GM21528 (cell line): ENCODE measurements at regions not wholly inside any gene's neighbourhood (a gene's known extent, or its start where the extent isn't known, plus 50 kb on each side); places are given as distances from the start of the nearest gene placed in this dataset.

Source experiments
- ATAC-seq: cut with Tn5 transposase; IDR thresholded peaks from one replicate; pipeline ENCODE4 v1.9.1; 2021; ENCODE audit warnings: mild to moderate bottlenecking, moderate library complexity; ENCODE audit not compliant: unreplicated experiment, low FRiP score

DNA sequence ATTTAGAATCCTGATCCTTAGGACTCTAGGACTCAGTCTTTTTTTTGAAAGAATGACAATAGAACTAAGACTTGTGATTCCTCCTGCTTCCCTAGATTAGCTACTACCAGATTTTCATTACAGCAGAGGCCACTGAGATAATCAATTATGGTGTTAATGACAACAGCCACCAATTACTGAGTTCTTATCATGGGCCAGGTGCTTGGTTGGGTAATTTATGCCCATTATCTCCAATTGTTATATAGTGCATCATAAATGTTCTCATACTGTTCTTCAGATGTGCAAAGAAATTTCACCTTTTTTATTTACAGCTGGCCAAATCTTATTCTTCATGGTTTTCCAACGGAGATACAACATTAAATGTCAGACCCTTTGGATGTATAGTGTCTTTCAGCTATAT lies 162.9 kb upstream of the CMC1 start:
- no peak for ATAC-seq

DNA sequence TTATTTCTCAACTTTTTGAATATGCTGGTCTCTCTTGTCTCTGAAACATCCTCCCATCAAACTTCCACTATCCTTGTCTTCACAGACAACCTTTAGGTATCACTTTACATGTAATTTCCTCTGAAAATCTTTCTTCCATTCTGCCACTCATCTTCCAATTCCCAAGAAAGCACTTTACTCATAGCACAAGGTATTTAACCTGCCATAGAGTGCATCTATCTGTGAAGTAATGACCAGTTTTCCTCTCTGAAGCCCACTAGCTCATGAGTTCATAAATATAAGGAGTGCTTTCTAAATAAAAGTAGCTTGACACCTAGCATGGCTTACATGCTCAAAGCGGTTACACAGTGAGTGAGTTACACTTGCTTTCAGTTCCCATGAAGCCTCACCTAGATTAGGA lies 160.7 kb upstream of the CMC1 start:
- ATAC-seq: no peak

DNA sequence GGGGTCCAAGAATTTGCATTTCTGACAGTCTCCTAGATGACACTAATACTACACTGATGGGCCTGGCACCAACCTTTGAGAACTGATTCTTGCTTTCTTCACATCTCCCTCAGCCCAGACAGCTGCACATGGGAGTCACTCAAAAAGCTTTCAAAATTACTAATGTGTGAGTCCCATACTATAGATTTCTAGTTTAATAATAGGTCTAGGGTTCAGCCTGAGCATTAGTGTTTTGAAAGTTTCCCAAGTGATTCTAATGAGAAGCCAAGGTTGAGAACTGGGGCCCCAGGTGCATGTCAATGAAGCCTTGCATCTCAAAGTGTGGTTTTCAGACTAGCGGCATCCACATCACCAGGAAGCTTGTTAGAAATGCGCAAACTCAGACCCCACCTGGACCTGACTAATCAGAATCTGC lies 159.9 kb upstream of the CMC1 start:
- ATAC-seq: no peak

DNA sequence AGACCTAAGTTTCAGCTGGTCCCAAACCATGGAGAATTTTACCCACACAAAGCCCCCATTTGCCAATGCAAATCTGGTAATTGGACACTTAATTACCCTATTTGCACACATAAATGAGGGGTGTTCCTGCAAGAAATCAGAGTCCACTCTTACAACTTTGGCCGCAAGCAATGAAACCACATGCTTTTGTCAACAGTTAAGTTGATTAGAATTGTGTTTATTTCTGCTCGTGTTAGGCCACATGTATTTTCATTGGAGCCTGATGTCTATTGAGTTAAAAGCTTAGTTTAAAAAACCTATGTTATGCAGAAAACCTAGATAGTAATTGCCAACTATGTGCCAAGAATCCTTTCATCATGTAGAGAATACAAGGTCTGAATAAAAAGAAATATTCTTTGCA lies 153.8 kb upstream of the CMC1 start:
- no peak for ATAC-seq

DNA sequence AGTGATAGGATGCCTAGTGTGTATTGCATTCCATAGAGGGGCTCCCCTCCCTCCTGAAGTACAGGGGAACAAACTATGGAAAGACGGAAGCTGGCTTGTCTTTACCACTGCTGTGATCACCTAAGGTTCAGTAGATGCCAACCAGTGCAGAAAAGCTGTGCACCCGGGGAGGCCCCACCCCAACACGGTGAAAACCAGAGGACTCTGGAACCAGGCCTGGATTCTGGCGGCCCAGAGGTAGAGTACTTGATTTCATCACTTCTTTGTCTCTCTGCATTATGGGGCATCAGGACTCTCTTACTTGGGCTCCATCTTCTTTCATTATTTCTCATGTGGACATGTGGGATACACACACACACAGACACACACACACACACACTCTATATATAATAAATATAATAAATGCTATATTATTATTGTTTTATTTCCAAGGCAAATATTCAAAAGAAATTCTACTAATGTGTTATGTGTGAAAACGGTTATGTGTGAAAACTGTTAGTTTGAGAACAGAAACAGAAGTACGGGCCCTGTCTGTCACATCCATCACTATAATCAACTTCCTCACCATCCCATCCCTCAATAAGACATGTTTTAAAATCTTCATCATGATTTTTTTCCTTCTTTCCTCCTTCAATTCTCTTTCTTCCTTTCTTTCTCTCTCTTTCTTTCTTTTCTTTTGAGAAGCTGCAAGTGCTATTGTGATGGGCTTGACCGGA lies 152.4 kb upstream of the CMC1 start:
- ATAC-seq: no peak

DNA sequence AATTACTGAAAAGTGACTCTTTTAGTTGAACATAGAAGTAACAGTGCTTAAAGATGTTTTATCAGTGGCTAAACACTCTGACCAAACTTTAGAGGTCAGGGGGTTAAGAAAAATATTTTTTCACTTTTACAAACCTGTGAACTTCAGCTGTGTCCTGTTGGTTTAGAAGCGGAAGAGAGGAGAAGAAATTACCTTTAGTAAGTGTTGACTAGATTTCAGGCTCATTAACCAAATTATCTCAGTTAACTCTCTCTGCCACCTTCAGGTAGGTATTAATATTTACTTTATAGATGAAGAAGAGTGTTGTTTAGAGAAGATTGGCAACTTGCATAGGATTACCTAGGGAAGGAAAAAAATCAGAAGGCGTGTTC lies 151.9 kb upstream of the CMC1 start:
- ATAC-seq: no peak

DNA sequence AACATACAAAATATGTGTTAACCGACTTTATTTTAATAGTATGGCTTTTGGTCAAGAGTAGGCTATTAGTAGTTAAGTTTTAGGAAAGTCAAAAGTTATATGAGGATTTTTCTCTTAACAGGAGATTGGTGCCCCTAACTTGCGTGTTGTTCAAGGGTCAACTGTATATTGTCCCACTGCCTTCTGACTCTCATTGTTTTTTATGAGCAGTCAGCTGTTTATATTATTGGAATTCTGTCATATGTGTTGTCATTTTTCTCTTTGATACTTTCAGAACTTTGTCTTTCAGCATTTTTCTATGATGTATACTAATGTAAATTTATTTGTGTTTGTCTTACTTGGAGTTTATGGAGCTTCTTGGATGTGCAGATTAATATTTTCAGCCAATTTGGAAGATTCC lies 142.1 kb upstream of the CMC1 start:
- no peak for ATAC-seq

DNA sequence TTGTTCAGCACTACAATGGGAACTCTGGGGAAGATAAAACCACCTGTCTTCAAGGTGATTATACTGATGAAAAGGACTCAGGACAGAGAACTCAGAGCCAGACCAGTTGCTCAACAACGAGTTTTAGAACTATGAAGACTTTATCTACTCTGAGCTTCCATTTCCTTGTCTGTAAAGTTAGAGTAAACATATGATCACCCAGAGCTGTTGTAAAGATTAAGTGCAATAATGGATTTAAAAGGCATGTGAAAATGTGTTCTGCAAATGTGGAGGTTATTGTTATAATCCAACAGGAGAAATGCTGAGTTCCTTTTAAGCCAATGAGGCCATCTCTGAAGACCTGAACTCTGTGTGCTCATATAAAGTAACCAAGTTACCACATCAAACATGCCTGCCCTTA lies 139.7 kb upstream of the CMC1 start:
- ATAC-seq: no peak

DNA sequence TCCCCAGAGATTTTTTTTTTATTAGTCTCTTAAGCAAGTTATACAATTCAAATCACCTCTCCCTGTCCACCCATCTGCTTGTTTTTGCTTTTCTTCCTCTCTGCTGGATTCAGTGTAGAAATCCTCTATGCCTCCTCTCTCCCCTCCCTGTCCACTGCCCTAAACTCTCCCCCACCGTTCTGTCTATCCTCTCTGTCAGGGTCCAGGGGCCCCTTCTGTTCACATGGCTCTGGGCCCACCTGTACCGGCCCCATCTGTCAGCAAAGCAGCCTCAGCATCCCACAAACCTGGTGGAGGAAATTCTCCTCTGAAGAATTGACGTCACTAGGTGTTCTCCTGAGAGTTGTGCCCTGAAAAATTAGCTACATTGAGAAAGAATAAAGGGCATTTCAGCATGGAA lies 137.6 kb upstream of the CMC1 start:
- no peak for ATAC-seq

DNA sequence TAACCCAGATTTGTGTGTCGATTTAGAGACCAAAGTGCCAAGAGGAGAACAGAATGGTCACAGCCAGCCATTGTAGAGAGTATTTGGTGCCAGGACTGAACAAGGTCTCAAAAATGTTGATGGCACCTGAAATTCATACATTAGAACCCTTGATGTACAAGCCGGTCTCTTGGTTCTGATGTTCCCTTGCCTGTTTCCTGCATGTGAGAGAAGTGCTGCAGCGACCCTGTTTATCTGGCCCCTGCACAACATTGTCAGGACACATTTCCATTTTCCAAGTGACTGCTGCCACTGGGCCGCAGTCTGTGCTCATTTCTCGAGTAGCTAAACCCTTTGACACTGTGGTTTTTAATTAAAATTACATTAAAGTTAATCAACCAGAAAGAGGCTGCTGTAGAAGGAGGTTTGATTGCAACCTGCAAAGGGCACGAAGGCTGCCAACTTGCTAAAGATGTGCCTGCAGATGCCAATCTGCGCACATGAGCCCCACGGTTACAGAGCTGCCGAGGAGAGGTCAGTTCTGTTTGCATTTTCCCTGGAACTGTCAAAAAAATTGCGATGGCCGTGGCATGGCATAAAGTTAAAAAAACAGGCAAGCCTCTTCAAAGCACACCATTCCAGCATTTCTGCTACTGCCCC lies 136.4 kb upstream of the CMC1 start:
- no peak for ATAC-seq

DNA sequence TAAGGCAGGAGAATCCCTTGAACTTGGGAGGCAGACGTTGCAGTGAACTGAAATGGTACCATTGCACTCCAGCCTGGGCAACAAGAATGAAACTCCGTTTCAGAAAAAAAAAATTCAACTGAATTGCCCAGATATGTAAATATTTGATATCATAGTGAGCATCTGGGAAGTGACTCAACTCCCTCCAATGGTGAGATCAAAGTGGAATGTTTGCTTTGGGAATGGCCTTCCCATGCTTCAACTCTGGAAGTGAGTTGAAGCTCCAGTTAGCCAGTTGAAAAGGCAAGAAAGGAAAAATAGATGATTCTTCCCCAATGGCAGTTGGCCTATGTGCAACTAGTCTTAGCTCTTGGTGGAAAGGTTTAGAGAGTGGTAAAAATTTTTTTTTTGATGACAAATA lies 131.6 kb upstream of the CMC1 start:
- no peak for ATAC-seq

DNA sequence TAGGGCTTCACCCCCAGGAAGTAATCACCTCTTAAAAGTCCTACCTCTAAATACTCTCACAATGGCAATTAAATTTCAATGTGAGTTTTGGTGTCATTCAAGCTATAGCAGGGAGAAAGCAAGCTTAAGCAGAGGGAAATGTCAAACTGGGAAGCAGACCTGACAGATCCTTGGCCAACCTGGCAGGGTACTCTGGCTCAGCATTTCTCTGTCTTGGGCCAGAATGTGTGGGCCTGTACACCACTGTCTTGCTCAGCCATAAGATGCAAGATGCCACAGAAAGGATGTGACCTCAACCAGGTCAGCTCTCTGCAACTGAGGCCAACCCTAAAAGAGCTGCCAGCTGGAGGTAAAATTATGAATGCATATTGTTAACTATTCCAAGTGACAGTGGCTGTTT lies 130.6 kb upstream of the CMC1 start:
- no peak for ATAC-seq

DNA sequence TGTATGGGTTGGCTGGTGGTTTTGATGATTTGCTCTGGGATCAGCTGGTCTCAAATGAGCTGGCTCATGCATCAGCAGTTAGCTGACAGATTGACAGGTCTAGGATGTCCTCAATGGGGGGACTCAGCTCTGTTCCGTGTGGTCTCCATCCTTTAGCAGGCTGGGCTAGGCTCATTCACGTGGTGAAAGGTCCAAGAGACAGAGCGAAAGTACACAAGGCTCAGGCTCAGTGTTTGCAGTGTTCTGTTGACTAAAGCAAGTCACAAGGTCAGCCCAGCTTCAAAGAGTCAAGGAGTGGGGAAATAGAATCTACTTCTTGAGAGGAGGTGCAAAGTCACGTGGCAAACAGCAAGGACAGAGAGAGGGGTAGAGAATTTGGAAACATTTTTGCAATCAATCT lies 126.5 kb upstream of the CMC1 start:
- ATAC-seq: no peak

DNA sequence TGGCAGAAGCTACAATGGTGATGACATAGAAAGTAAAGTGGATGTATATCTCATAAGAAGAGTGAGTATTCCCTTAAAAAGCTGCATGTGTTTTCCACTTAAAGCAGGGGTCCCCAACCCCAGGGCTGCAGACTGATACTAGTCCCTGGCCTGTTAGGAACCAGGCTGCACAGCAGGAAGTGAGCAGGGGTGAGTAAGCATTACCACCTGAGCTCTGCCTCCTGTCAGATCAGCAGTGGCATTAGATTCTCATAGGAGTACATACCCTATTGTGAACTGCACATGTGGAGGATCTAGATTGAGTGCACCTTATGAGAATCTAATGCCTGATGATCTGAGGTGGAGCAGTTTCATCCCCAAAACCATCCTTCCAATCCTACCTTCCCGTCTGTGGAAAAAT lies 126.1 kb upstream of the CMC1 start:
- no peak for ATAC-seq

DNA sequence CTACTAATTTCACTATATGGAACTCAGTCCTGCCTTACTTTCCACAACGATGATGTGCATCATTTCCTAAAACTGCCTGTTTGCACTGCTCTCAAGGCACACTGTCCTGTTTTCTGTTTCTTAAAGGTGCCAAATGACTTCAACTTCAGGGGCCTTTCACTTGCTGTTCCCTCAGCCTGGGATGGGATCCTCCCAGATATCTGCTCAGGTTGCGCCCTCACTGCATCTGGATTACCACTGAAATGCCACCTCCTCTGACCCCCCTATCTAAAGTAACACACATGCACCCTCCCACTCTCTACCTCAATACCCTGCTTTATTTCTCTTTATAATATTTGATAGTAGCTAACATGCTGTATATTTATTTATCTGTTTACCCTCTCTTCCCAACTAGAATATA lies 123.8 kb upstream of the CMC1 start:
- ATAC-seq: no peak

DNA sequence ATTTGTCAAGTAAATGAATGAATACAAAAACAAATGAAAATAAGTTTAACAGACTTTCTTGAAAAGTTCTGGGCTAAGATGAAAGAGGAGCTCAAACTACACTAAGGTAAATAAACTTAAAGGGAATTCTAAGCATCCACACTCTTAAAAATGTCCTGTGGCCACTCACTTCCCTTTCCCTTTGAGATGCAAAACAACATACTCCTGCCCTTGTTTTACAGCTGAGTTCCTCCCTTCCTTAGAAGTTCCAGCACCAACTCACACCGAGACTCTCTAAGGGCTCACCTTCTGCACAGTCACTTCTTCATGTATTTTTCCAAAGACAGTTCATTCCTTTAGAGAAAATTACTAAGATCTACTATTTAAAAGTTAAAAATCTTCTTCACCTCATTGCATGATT lies 123.3 kb upstream of the CMC1 start:
- ATAC-seq: no peak

DNA sequence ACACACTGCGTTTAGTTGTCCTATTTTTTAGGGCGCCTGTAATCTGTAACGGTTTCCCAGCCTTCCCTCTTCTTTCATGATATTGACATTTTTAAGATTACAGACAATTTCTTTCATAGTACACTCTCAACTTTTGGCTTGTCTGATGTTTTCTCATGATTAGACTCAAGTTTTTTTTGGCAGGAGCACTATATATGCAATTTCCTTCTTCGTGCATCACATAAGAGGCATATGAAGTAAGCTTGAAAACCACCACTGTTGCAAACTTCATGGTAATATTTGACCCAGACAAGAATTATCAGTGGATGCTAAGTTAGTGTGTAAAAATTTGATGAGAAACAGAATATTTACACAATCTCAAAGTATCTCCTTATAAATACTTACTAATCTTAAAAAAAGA lies 119.2 kb upstream of the CMC1 start:
- ATAC-seq: no peak

DNA sequence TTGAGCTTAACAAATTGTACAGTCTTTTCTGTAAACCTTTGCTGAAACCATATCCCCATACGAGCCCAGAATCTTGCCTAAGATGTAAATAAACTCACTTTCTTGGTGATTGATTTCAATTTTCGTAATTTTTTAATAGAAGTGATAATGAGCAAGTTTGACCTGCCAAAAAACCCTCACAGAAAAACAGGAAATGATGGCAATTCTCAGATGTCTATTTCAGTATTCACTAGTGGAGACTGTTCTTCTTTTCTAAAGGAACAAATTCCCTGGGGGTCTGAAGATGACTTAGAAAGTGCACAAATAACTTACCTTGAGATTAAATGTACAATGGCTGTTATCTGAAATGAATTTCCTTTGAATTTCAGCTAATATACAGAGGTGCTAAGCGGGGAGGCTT lies 116.5 kb upstream of the CMC1 start:
- no peak for ATAC-seq

DNA sequence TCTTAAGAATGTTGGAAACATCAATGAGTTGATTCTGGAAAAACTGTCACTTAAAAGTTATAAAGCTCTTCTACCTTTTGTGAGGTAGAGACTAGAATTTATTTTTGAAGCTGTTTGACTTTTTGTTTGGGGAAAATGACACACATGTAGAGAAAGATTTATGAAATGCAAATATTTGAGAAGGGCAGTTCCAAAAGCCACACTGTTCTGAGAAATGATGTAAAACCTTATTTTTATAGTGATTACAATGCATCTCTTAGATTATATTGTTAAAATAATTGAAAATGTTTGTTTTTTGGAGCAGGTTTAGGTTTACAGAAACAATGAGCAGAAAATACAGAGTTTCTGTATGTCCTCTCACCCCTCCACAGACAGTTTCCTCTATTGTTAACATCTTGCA lies 116.1 kb upstream of the CMC1 start:
- no peak for ATAC-seq

DNA sequence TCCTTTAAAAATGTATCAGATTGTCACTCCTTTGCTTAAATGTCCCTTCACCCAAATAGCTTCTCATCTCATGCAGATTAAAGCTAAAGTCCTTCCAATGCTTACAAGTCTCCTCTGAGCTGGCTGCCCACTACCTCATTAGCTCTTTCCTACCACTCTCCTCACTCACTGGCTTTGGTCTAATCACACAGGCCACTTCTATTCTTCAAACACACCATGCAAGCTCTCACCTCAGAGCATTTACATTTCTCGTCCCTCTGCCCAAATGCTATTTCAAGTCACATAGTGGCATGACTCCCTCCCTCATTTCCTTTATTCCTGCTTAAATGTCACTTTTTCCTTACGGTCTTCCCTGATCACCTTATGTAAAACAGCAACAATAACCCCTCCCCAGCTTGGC lies 110.6 kb upstream of the CMC1 start:
- ATAC-seq: no peak

DNA sequence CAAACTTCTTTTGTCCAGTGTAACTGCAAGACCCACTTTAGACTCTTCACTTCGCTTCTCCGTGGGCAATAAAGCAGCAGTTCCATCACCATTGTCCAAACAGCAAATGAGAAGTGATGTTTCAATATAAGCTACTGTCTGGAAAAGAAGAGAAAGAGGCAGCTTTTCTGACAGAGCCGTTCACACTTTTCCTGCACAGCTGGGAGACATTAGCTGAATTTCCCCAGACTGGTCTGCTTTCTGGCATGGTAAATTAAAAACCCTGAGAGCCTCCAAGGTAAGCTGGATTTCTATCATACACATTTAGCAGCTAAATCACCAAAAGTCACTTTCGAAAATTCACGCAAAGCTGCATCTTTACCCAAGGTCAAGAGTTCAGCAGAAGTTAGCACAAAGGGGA lies 108.5 kb upstream of the CMC1 start:
- ATAC-seq: no peak

DNA sequence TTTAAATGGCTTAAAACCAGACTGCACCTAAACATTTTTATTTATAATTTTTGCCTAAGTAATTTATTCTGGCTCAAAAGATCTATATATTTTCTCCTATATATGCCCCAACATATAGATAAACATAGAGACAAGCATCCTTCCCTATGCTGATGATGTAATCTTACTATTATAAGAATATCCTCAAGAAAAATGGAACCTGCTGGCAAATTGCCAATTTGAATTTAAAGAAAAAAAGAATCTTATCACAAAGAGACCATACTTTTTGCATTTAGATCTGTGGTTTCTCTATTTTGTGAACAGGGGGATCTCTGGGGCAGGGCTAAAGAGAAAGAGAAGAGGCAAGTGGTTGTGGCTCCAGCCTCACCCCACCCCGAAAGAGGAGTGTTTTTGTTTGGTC lies 107.2 kb upstream of the CMC1 start:
- ATAC-seq: no peak
